ENCODE measurements at regions not wholly inside any gene's neighbourhood (a gene's known extent, or its start where the extent isn't known, plus 50 kb on each side); places are given as distances from the start of the nearest gene placed in this dataset.

DNA sequence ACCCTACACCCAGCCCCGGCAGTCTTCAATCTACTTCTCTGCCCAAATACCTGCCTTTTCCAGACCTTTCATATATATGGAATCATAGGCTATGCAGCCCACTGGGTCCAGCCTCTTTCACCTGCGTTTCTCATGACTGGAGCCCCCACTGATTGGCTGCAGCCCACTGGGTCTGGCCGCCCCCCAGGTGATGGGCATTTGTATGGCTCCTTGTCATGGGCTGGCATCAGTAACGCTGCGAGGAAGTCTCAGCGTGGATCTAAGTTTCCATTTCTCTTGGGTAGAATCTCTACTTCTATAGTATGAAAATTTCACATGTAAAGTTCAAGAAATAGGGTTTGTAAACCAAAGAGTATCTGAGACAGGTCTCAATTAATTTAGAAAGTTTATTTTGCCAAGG, 281.9 kb downstream of the NDUFA10 start:
- DNase-seq (ENCODE audit: extremely low read depth, insufficient read length) = no peak
- Histone ChIP-seq H3K36me3 (ENCODE audit: control insufficient read depth, insufficient read depth, low read length) (no peaks in the 10 kb centered on the region), H3K27me3 (replicated peaks; ENCODE audit: control insufficient read depth, insufficient read depth, low read length) (no peaks in the 10 kb centered on the region; the same call in 1 of the 2 replicates), H3K4me3 (replicated peaks; ENCODE audit: low read depth, low read length) (no peak overlapping the region)
- TF ChIP-seq, protein P1, sequence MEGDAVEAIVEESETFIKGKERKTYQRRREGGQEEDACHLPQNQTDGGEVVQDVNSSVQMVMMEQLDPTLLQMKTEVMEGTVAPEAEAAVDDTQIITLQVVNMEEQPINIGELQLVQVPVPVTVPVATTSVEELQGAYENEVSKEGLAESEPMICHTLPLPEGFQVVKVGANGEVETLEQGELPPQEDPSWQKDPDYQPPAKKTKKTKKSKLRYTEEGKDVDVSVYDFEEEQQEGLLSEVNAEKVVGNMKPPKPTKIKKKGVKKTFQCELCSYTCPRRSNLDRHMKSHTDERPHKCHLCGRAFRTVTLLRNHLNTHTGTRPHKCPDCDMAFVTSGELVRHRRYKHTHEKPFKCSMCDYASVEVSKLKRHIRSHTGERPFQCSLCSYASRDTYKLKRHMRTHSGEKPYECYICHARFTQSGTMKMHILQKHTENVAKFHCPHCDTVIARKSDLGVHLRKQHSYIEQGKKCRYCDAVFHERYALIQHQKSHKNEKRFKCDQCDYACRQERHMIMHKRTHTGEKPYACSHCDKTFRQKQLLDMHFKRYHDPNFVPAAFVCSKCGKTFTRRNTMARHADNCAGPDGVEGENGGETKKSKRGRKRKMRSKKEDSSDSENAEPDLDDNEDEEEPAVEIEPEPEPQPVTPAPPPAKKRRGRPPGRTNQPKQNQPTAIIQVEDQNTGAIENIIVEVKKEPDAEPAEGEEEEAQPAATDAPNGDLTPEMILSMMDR (IDR thresholded peaks at IDR 0.05; ENCODE audit: insufficient read depth, low read length, poor library complexity, severe bottlenecking) = no peak

DNA sequence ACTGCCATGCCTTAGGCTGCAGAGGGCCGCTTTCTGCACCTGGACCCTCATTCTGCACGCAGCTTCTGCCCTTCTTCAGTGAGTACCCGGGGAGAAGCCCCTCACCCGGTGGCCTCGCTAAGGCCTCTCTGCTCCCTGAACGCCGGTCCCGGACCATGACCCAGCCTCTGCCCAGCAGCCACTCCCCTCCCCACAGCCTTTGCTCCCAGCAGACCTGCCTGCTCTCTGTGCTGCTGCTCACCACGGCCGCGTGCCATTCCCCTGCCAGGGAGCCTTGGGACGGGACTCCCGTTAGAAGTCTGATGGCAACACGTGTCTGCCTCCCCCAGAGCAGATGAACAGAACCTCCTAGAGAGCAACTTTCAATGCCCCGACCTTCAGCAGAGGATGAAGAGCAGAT, 282.8 kb downstream of the NDUFA10 start:
- H3K27me3 ChIP-seq (replicated peaks; ENCODE audit: control insufficient read depth, insufficient read depth, low read length) = no peaks in the 10 kb centered on the region; the same call in 1 of the 2 replicates
- no peak for DNase-seq (ENCODE audit: extremely low read depth, insufficient read length)
- no peak overlapping the region for H3K4me3 ChIP-seq (replicated peaks; ENCODE audit: low read depth, low read length)
- TF ChIP-seq, protein P1 (IDR thresholded peaks at IDR 0.05; ENCODE audit: insufficient read depth, low read length, poor library complexity, severe bottlenecking) = no peak
- H3K36me3 ChIP-seq (ENCODE audit: control insufficient read depth, insufficient read depth, low read length) = no peaks in the 10 kb centered on the region

DNA sequence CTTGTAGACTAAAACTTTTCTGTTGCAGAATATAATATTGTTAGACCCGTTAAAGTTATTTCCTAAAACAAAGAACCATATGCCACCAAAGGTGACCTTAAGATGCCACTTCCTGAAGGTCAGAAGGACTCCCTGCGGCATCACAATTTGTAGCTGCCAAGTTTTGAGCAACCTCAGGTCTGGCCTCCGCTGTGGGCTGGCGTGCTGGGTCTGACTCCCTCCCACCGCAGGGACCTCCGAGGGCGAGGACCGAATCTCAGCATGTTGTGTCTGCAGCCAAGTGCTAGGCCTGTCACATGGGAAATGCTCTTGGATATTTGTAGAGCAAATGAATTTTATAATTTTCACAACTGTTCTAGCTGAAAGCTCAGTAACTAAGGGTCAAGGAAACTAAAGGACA, 285.9 kb downstream of the NDUFA10 start:
- DNase-seq (ENCODE audit: extremely low read depth, insufficient read length) = no peak
- Histone ChIP-seq H3K36me3 (ENCODE audit: control insufficient read depth, insufficient read depth, low read length) (no peaks in the 10 kb centered on the region), H3K4me3 (replicated peaks; ENCODE audit: low read depth, low read length) (no peak overlapping the region), H3K27me3 (replicated peaks; ENCODE audit: control insufficient read depth, insufficient read depth, low read length) (no peaks in the 10 kb centered on the region; the same call in 1 of the 2 replicates)
- TF ChIP-seq, protein P1 (IDR thresholded peaks at IDR 0.05; ENCODE audit: insufficient read depth, low read length, poor library complexity, severe bottlenecking) = no peak

DNA sequence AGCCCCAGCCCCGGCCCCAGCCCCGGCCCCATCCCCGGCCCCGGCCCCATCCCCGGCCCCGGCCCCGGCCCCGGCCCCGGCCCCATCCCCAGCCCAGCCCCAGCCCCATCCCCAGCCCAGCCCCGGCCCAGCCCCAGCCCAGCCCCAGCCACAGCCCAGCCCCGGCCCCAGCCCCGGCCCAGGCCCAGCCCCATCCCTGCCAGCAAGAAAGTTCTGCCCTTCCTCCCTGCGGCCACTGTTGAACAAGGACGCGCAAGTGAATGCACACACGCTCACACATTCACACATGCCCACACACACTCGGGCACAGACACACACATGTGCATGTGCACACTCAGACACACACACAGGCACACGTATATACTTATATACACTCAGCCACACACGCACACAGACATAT, 287.0 kb downstream of the NDUFA10 start:
- Histone ChIP-seq H3K36me3 (ENCODE audit: control insufficient read depth, insufficient read depth, low read length) (no peaks in the 10 kb centered on the region), H3K27me3 (replicated peaks; ENCODE audit: control insufficient read depth, insufficient read depth, low read length) (no peaks in the 10 kb centered on the region; the same call in 1 of the 2 replicates), H3K4me3 (replicated peaks; ENCODE audit: low read depth, low read length) (no peak overlapping the region)
- TF ChIP-seq, protein P1 (IDR thresholded peaks at IDR 0.05; ENCODE audit: insufficient read depth, low read length, poor library complexity, severe bottlenecking) = no peak
- DNase-seq (ENCODE audit: extremely low read depth, insufficient read length) = no peak

DNA sequence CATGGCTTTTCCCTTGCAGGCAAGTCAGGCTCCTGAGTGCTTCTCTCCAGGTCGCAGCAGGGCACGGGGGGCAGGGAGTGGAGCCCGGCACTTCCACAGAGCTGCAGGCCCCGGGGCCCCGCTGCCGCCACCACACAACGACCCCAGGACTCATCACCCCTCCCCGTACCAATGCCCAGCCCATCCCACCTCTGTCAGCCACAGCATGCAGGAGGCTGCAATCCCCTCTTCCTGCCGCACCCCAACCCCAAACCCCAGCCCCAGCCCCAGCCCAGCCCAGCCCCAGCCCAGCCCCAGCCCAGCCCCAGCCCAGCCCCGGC, 288.0 kb downstream of the NDUFA10 start:
- H3K27me3 ChIP-seq (replicated peaks; ENCODE audit: control insufficient read depth, insufficient read depth, low read length) = no peaks in the 10 kb centered on the region
- TF ChIP-seq, protein P1 (IDR thresholded peaks at IDR 0.05; ENCODE audit: insufficient read depth, low read length, poor library complexity, severe bottlenecking) = no peak
- DNase-seq (ENCODE audit: extremely low read depth, insufficient read length) = no peak
- no peak overlapping the region for H3K4me3 ChIP-seq (replicated peaks; ENCODE audit: low read depth, low read length)
- no peaks in the 10 kb centered on the region for H3K36me3 ChIP-seq (ENCODE audit: control insufficient read depth, insufficient read depth, low read length)

Data from GM06990 (cell line).